H7 (cell line): ENCODE measurements at regions not wholly inside any gene's neighbourhood (a gene's known extent, or its start where the extent isn't known, plus 50 kb on each side); places are given as distances from the start of the nearest gene placed in this dataset.

ENCODE experiments used
- DNase-seq: peaks from one replicate; pipeline ENCODE4 v3.0.0; 2012
- H3K27me3 ChIP-seq: 2 replicates; pipeline ENCODE4 v1.6.0; 2011; ENCODE audit warnings: mild to moderate bottlenecking, low read length; ENCODE audit not compliant: control insufficient read depth, insufficient read depth
- H3K36me3 ChIP-seq: replicated peaks from 2 replicates; pipeline ENCODE4 v1.5.1; 2011; ENCODE audit warnings: low read length; ENCODE audit not compliant: control insufficient read depth, insufficient read depth
- H3K4me3 ChIP-seq: 2 replicates; pipeline ENCODE4 v1.5.1; 2011; ENCODE audit warnings: low read depth, mild to moderate bottlenecking, control low read depth, low read length, moderate library complexity; ENCODE audit not compliant: insufficient read depth

GRCh38 chr21:14877581-14878228 lies 187.1 kb downstream of the NRIP1 start:
- Histone ChIP-seq H3K4me3 (no peak overlapping the region), H3K27me3 (no peaks in the 10 kb centered on the region), H3K36me3 (no peaks in the 10 kb centered on the region)
- no peak for DNase-seq

GRCh38 chr21:14876524-14876840 lies 188.3 kb downstream of the NRIP1 start:
- Histone ChIP-seq H3K36me3 (no peaks in the 10 kb centered on the region), H3K27me3 (no peaks in the 10 kb centered on the region), H3K4me3 (no peak overlapping the region)
- DNase-seq: no peak

DNA sequence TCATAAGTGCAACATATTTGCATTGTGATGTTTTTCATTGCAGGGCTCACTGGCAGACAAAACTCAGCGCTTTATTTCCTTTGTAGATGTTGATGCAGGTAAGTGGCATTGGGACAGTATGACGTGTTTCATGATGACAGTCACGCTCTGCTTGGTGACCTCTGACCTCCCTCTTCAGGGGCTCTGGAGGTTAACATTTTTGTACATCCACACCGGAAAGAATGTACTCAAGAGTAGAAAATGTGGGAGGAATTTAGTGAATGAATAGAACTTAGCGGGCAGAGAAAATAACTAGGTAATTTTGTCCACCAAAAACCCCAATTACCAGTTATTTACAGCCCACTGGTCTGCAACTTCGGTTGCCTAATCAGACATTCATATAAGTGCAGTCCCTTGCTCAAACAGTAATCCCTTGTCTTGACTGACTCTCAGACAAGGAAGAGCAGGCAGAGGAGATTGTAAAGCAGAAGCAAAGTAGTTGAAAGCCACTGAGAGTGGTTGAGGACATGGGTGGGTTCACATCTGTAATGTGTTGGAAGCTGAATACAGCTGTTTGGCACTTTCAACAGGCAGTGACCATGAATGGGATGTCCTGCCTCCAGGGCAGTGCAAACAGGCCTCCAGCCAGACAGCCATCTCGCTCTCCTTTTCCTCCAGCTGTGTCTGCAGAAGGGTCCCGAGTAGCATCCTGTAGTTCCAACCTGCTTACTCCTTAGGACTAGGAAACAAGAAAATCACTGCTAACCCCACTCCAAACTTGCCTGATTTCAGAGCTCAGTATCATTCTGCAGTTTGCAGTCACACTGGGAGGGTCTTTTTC lies 188.9 kb downstream of the NRIP1 start:
- H3K4me3 ChIP-seq: no peak overlapping the region
- H3K36me3 ChIP-seq: no peaks in the 10 kb centered on the region
- H3K27me3 ChIP-seq: no peaks in the 10 kb centered on the region
- DNase-seq: no peak

- H3K27me3 ChIP-seq: no peaks in the 10 kb centered on the region
- no peak overlapping the region for H3K4me3 ChIP-seq
- H3K36me3 ChIP-seq: no peaks in the 10 kb centered on the region
- DNase-seq: no peak
Measured at GRCh38 chr21:14875186-14875585, 189.6 kb downstream of the NRIP1 start.

- H3K36me3 ChIP-seq: no peaks in the 10 kb centered on the region
- H3K4me3 ChIP-seq: no peak overlapping the region
- no peaks in the 10 kb centered on the region for H3K27me3 ChIP-seq
- DNase-seq: no peak
Measured at GRCh38 chr21:14874379-14874778, 190.4 kb downstream of the NRIP1 start.

DNA sequence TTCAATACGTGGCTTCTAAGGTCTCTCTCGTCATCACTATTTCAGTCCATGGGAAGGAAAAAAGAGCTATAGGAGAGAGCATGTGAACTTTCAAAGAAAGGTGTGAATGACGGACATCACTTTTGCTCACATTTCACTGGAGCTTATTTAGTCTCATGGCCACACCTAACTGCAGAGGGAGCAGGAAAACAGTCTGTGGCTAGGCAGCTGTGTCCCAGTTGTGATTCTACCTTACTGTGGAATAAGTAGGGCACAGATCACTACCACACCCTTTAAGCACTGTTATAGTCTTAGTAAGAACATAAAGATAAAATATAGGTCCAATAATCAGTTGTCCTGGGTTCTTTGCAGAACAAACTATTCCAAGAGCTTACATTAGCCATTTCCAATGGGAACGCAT lies 192.9 kb downstream of the NRIP1 start:
- no peaks in the 10 kb centered on the region for H3K27me3 ChIP-seq
- H3K4me3 ChIP-seq: no peak overlapping the region
- no peak for DNase-seq
- no peaks in the 10 kb centered on the region for H3K36me3 ChIP-seq

DNA sequence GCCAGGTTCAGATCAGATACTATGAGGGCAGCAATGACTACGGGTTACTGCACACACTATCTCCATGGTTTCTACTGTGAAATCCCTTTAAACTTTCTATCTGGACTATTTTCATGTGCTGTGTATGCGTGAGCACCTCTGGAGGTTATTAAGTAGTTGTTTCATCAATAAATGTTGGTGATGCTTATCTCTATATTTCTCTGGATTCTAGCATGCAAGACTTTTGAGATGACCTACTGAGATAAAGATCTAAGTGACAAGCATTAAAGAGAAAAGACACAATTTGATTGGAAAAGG lies 194.0 kb downstream of the NRIP1 start:
- Histone ChIP-seq H3K27me3 (no peaks in the 10 kb centered on the region), H3K4me3 (no peak overlapping the region), H3K36me3 (no peaks in the 10 kb centered on the region)
- no peak for DNase-seq

DNA sequence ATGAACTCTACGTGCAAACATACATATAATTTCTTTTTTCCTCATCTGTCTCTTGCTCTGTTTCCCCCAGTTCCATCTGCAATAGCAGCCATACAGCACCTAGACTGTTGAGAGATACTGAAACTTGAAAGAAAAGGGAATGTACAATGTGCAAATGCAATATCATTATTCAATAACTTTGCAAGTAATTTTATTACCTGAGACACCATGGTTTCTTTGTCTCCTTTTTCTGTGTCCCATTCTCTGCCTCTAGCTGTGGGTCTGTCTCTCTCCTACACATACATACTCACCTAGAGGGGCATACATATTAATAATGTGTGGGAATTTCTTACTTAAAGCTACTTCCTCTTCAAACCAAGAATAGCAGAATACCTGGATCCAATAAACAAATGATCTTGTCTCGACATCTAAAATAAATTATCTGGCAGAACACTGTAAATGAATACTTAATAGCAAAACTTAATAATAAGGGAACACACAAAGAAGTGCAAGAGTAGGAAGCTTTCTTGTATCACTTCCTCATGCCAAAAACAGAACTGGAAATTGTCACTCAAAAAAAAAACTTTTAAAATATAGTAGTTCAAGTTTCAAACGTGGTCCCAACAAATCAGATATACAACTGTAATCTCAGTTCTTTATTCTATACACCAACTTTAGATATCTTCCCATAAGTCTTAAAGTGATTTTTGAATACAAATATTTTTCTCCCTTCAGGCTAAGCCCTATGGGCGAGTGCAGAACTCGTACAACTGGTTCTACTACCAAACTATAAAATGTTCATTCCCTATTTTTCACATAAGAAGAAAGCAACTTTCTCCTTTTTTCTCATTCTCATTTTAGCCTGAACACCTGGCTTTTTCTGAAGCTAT lies 194.6 kb downstream of the NRIP1 start:
- no peaks in the 10 kb centered on the region for H3K36me3 ChIP-seq
- no peak overlapping the region for H3K4me3 ChIP-seq
- H3K27me3 ChIP-seq: no peaks in the 10 kb centered on the region
- no peak for DNase-seq

- no peaks in the 10 kb centered on the region for H3K27me3 ChIP-seq
- no peak for DNase-seq
- no peak overlapping the region for H3K4me3 ChIP-seq
- no peaks in the 10 kb centered on the region for H3K36me3 ChIP-seq
Measured at GRCh38 chr21:14866859-14867765, 197.7 kb downstream of the NRIP1 start.

GRCh38 chr21:14864211-14865021 lies 200.4 kb downstream of the NRIP1 start:
- no peaks in the 10 kb centered on the region for H3K27me3 ChIP-seq
- DNase-seq: no peak
- H3K36me3 ChIP-seq: no peaks in the 10 kb centered on the region
- no peak overlapping the region for H3K4me3 ChIP-seq

DNA sequence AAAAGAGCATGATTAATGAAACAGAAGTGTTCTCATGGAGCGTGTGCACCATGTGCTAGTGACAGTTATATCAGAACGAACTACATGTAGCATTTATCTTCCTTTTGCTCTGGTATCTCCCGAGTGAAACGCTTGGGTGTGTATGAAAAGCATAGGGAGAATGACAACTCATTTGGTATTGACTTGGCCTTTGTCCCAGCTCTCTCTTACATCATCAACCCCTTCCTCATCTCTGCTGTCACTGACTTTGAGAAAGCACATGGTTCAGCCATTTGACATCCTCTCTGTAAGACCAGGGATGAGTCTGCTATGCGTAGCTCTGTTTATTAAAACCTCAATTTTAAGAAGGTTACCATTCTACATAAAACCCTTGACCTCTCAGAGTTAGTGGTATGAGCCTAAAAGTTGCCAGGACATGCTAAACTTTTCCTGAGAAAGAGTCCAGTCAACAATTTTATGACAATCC lies 201.0 kb downstream of the NRIP1 start:
- H3K4me3 ChIP-seq: no peak overlapping the region
- H3K27me3 ChIP-seq: no peaks in the 10 kb centered on the region
- no peaks in the 10 kb centered on the region for H3K36me3 ChIP-seq
- no peak for DNase-seq

DNA sequence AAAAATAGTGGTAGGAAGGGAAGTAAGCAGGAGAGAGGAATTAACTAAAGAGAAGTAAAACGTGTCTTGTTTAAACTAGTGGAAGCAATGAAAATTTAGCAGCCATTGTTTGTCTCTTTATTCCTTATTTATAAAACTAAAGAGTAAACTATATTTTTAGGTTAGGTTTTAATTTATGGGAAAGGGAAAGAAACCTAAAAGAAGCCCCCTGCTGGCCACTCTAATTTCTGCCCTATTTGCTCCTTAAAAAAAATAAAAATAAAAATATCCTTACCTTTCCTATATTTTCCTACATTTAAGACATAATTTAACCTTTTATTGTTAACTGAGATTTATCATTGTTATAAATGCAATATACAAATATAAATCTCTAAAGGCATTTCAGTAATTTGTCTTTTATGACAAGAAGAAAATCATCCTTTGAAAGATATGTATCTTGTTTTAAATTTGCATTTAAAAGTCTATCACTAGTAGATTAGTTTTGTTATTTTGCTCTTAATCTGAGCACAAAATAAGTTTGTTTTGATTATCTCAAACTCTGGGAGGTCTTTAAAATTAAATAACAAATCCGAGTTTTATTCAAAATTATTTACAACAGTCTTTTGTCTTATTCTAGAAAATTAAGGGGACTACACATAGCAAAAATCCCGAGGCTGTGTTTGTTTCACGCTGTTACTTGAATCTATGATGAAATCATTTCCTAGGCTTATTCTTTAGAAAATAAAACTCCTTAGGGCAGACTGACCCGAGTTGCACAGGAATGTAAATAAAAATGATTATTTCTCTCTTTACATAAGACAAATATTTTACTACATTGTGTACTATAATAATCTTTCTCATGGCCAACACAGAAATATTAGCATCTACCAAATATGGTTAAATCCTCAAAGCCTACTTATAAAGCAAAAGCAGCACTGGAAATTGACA lies 201.7 kb downstream of the NRIP1 start:
- Histone ChIP-seq H3K27me3 (no peaks in the 10 kb centered on the region), H3K4me3 (no peak overlapping the region), H3K36me3 (no peaks in the 10 kb centered on the region)
- DNase-seq: no peak

GRCh38 chr21:14858311-14858710 lies 206.5 kb downstream of the NRIP1 start:
- Histone ChIP-seq H3K36me3 (no peaks in the 10 kb centered on the region), H3K27me3 (no peaks in the 10 kb centered on the region), H3K4me3 (no peak overlapping the region)
- DNase-seq: no peak
